ENCODE measurements at regions not wholly inside any gene's neighbourhood (a gene's known extent, or its start where the extent isn't known, plus 50 kb on each side); places are given as distances from the start of the nearest gene placed in this dataset.
"Not testable (repeated sequence)": the region's sequence is repeated elsewhere in the genome, so short reads cannot be mapped to it uniquely, and the experiment has no call there.

GRCh38 chr22:46026899-46027210, 49.9 kb upstream of the WNT7B start:
- DNase-seq = no peak

GRCh38 chr22:46027211-46028105, 50.5 kb upstream of the WNT7B start:
- no peak for DNase-seq

GRCh38 chr22:46028106-46028991, 51.4 kb upstream of the WNT7B start:
- DNase-seq = no peak

- no peak for DNase-seq
Measured at GRCh38 chr22:46029036-46029435, 52.1 kb upstream of the WNT7B start.

GRCh38 chr22:46029574-46030200, 52.7 kb upstream of the WNT7B start:
- no peak for DNase-seq

- no peak for DNase-seq
Measured at GRCh38 chr22:46030231-46030880, 53.4 kb upstream of the WNT7B start.

GRCh38 chr22:46031066-46031465, 54.1 kb upstream of the WNT7B start:
- DNase-seq = no peak

- DNase-seq = no peak
Measured at GRCh38 chr22:46031557-46031956, 54.6 kb upstream of the WNT7B start.

GRCh38 chr22:46031965-46032851, 55.2 kb upstream of the WNT7B start:
- DNase-seq = no peak

- DNase-seq = no peak
Measured at GRCh38 chr22:46033256-46034200, 56.6 kb upstream of the WNT7B start.

- DNase-seq = not testable (repeated sequence)
Measured at GRCh38 chr22:46034480-46034879, 57.5 kb upstream of the WNT7B start.

GRCh38 chr22:46035380-46035741, 58.4 kb upstream of the WNT7B start:
- no peak for DNase-seq

- DNase-seq = peak; percentile 89
Measured at GRCh38 chr22:46035742-46036557, 59.0 kb upstream of the WNT7B start.

GRCh38 chr22:46036558-46037408, 59.8 kb upstream of the WNT7B start:
- no peak for DNase-seq

GRCh38 chr22:46038174-46038487, 61.2 kb upstream of the WNT7B start:
- no peak for DNase-seq

- DNase-seq = no peak
Measured at GRCh38 chr22:46038516-46039430, 61.8 kb upstream of the WNT7B start.

GRCh38 chr22:46039535-46039934, 62.6 kb upstream of the WNT7B start:
- no peak for DNase-seq

All from NCI-H774 (cell line).